Right lobe of liver (tissue), 4 donors: ENCODE measurements at regions not wholly inside any gene's neighbourhood (a gene's known extent, or its start where the extent isn't known, plus 50 kb on each side); places are given as distances from the start of the nearest gene placed in this dataset.

Source experiments
- CTCF ChIP-seq, 4 donors: fragments of 200-600 bp in 3 of 4; fragments of 450-650 bp in 1 of 4; IDR thresholded peaks; one replicate each; pipeline versions ENCODE4 v1.5.1 to v1.8.0; 2016 to 2022; ENCODE audit warnings: antibody characterized with exemption in 4 of 4, mild to moderate bottlenecking in 2 of 4
- POLR2A ChIP-seq: fragments of 450-650 bp; IDR thresholded peaks from one replicate; pipeline ENCODE4 v1.6.1; 2017; ENCODE audit warnings: antibody characterized with exemption, mild to moderate bottlenecking
- donor health status: DM: no; HTN: no; CAD: no.
- donor health status: DM: no; HTN: no; CAD: no.
- donor health status: DM: no; HTN: yes; CAD: no.

DNA sequence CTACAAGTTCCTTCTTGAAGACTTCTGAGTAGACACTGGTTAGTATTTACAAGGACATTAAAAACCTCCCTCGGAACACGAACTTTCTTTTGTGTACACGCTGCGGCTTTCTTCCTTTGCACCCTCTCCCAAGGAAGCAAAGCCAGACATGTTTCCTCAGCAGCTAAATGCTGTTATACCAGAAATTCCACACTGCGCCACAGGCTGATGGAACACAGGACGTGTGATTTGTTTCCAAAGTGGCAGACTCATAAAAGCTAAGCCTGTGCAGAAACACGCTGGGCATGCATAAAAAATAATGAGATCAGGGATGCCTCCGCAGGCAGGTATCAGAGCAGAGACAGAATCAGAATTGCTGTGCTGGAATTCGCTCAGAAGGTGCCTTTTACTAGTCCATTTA is 73.0 kb upstream of the RGPD5 start:
- TF ChIP-seq CTCF (IDR thresholded peaks at IDR 0.05) (no peak), POLR2A (no peak)
